HFFc6 (cell line): ENCODE measurements at regions not wholly inside any gene's neighbourhood (a gene's known extent, or its start where the extent isn't known, plus 50 kb on each side); places are given as distances from the start of the nearest gene placed in this dataset.

Experiments used
- DNase-seq: peaks from one replicate; pipeline ENCODE4 v3.0.0-alpha.2; 2018
- H3K27ac Mint-ChIP-seq: 2 replicates; pipeline ENCODE4 v1.8.0; 2020; ENCODE audit warnings: mild to moderate bottlenecking, mixed read lengths
- H3K27me3 Mint-ChIP-seq: 2 replicates; pipeline ENCODE4 v1.8.0; 2021; ENCODE audit warnings: mild to moderate bottlenecking, moderate library complexity, mixed read lengths; ENCODE audit not compliant: insufficient read depth
- H3K36me3 Mint-ChIP-seq: 2 replicates; pipeline ENCODE4 v1.8.0; 2021; ENCODE audit warnings: low read depth, mixed read lengths
- H3K4me1 Mint-ChIP-seq: 2 replicates; pipeline ENCODE4 v1.8.0; 2020; ENCODE audit warnings: low read depth, mixed read lengths
- H3K4me3 Mint-ChIP-seq: 2 replicates; pipeline ENCODE4 v1.8.0; 2020; ENCODE audit warnings: mild to moderate bottlenecking, moderate library complexity, mixed read lengths
- H3K9me3 Mint-ChIP-seq: 2 replicates; pipeline ENCODE4 v1.8.0; 2020; ENCODE audit warnings: mild to moderate bottlenecking, mixed read lengths
- TF ChIP-seq, protein P1 (sequence below): fragments of 200-600 bp; sonication (generic); IDR thresholded peaks from 2 replicates; pipeline ENCODE4 v1.5.0; 2021; ENCODE audit warnings: antibody characterized with exemption, mild to moderate bottlenecking

DNA sequence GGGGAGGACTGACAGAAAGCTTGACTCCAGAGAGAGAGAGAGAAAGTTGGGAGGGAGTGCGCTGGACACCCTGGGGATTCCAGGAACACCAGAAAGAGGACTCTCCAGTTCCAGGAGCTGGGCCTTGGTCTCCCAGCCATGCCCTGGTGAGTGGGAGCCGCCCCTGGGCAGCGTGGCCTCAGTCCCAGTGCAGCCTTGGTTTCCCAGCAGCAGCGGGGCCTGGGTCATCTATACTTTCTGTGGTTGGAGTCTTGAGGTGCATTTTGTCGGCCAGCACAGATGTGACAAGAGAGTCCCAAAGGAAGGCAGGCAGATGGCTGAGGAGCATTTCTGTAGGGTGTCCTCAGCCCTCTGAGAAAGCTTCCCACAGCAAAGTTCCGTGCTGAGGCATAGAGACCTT, 334.7 kb upstream of the ZNF32 start:
- no peaks in the 10 kb centered on the region for H3K36me3 Mint-ChIP-seq
- H3K9me3 Mint-ChIP-seq: no peaks in the 10 kb centered on the region
- H3K27me3 Mint-ChIP-seq: peaks cover 3% of the 10 kb centered on the region
- DNase-seq: no peak
- H3K4me3 Mint-ChIP-seq: no peak overlapping the region
- H3K4me1 Mint-ChIP-seq: peaks cover 4% of the 10 kb centered on the region; the same call in 1 of the 2 replicates
- TF ChIP-seq, protein P1, sequence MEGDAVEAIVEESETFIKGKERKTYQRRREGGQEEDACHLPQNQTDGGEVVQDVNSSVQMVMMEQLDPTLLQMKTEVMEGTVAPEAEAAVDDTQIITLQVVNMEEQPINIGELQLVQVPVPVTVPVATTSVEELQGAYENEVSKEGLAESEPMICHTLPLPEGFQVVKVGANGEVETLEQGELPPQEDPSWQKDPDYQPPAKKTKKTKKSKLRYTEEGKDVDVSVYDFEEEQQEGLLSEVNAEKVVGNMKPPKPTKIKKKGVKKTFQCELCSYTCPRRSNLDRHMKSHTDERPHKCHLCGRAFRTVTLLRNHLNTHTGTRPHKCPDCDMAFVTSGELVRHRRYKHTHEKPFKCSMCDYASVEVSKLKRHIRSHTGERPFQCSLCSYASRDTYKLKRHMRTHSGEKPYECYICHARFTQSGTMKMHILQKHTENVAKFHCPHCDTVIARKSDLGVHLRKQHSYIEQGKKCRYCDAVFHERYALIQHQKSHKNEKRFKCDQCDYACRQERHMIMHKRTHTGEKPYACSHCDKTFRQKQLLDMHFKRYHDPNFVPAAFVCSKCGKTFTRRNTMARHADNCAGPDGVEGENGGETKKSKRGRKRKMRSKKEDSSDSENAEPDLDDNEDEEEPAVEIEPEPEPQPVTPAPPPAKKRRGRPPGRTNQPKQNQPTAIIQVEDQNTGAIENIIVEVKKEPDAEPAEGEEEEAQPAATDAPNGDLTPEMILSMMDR: no peak
- H3K27ac Mint-ChIP-seq: no peak overlapping the region

DNA sequence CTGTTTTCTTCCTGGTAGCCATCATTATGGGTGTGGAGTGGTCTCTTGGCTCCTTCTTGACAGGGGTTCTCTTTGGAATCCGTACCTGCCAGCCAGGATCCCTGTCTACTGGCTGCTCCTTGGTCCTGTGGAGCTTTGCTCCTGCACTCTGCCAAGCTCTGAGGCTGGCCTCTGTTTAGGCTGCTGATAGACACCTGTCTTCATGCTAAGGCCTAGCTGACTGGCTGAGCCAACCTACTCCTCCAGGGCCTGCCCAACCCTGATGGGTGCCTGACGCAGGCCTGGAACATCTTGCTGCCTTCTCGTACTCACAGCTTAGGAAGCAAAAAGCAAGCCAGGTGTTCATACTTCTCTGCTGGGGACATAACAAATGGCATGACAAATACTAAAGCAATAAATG, 333.6 kb upstream of the ZNF32 start:
- Mint-ChIP-seq H3K4me3 (no peak overlapping the region), H3K27me3 (peaks cover 3% of the 10 kb centered on the region), H3K27ac (no peak overlapping the region), H3K36me3 (no peaks in the 10 kb centered on the region), H3K4me1 (peaks cover 4% of the 10 kb centered on the region; the same call in 1 of the 2 replicates), H3K9me3 (no peaks in the 10 kb centered on the region)
- TF ChIP-seq, protein P1: no peak
- no peak for DNase-seq

DNA sequence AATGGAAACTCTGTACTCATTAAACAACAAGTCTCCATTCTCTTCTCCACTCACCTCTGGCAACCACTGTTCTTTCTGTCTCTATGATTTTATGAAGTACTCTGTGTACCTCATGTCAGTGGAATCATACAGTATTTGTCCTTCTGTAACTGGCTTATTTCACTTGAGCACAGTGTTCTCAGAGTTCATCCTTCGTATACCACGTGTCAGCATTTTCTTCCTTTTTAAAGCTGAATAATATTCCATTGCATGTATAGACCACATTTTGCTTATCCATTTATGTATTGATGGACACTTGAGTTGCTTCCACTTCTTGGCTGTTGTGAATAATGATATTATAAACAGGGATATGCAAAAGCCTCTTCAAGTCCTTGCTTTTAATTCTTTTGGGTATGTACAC, 333.0 kb upstream of the ZNF32 start:
- no peaks in the 10 kb centered on the region for H3K36me3 Mint-ChIP-seq
- DNase-seq: no peak
- TF ChIP-seq, protein P1: no peak
- no peak overlapping the region for H3K27ac Mint-ChIP-seq
- H3K27me3 Mint-ChIP-seq: peaks cover 3% of the 10 kb centered on the region
- H3K9me3 Mint-ChIP-seq: no peaks in the 10 kb centered on the region
- H3K4me1 Mint-ChIP-seq: peaks cover 4% of the 10 kb centered on the region; the same call in 1 of the 2 replicates
- no peak overlapping the region for H3K4me3 Mint-ChIP-seq

DNA sequence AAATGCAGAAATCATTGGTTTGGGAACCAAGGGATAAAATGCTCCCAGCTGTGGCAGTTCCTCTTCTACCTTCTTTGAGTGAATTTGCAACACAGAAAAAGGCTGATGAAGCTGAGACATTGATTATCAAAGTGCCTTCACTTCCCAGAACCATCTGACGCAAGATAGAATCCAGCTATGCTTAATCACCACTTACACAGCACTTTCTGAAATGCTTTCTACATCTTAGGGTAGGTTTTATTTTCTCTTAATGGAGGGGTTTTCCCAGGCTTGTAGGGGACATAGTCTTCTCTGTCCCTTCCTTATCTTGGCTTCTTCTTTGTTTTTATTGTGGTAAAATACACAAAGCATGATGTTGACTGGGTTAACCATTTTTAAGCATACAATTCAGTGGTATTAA, 332.6 kb upstream of the ZNF32 start:
- Mint-ChIP-seq H3K9me3 (no peaks in the 10 kb centered on the region), H3K27ac (no peak overlapping the region), H3K4me3 (no peak overlapping the region), H3K36me3 (no peaks in the 10 kb centered on the region), H3K27me3 (peaks cover 3% of the 10 kb centered on the region), H3K4me1 (peaks cover 7% of the 10 kb centered on the region)
- no peak for DNase-seq
- TF ChIP-seq, protein P1: no peak

DNA sequence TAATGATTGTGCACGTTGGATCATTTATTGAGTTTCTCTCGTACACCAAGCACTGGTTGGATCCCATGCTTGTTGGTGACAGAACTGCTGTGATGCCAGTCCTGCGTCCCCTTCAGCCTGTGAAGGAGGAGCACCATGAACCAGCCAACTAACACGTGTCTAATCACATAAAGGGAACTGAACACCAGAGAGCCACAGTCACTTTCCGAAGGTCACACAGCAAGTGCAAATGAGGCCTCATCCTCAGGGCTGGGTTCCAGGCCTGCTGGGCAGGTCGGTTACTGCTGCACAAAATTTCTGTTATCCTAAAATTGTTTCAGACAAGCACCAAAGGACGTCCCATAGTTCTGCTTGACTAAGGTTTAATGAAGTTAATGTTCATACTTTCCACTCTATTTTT, 332.0 kb upstream of the ZNF32 start:
- TF ChIP-seq, protein P1: no peak
- Mint-ChIP-seq H3K9me3 (no peaks in the 10 kb centered on the region), H3K4me1 (peaks cover 9% of the 10 kb centered on the region), H3K4me3 (no peak overlapping the region), H3K36me3 (no peaks in the 10 kb centered on the region), H3K27ac (no peak overlapping the region), H3K27me3 (no peaks in the 10 kb centered on the region; the same call in 1 of the 2 replicates)
- no peak for DNase-seq

DNA sequence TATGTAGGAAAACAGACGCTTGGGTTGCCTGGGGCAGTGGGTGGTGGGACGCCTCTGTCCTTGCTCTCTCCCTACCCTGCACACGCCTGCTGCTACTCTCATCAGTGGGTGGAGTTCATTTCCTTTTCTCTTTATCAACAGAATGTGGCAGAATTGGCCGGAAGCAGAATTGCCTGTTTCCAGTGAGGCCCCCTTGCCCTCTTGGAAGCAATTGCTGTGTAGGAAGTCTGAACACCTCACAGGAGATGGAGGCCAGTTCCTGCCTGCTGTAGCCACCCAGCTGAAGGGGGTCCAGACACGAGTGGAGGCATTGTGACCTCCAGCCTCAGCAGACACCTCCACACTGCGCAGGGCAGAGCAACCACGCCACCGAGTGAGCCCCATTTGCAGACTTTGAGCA, 331.6 kb upstream of the ZNF32 start:
- DNase-seq: no peak
- TF ChIP-seq, protein P1: no peak
- Mint-ChIP-seq H3K36me3 (no peaks in the 10 kb centered on the region), H3K4me1 (peaks cover 9% of the 10 kb centered on the region), H3K27me3 (no peaks in the 10 kb centered on the region; the same call in 1 of the 2 replicates), H3K4me3 (no peak overlapping the region), H3K27ac (no peak overlapping the region), H3K9me3 (no peaks in the 10 kb centered on the region)
